Stimulated activated CD8-positive, alpha-beta memory T cell treated with anti-CD3 and anti-CD28 coated beads, Interleukin-15, amount 100 ng/mL, for 4 hours (primary cell): ENCODE measurements at regions not wholly inside any gene's neighbourhood (a gene's known extent, or its start where the extent isn't known, plus 50 kb on each side); places are given as distances from the start of the nearest gene placed in this dataset.

Experiments used
- DNase-seq, 2 donors: peaks; one replicate each; pipeline ENCODE4 v3.0.0-alpha.2; 2020; ENCODE audit warnings: low read depth in 2 of 2

GRCh38 chr15:46411900-46412299 lies 777.1 kb downstream of the SQOR start:
- DNase-seq = no peak

- DNase-seq = no peak
Observed at GRCh38 chr15:46413799-46414198, 779.0 kb downstream of the SQOR start.

GRCh38 chr15:46416544-46416943 lies 781.7 kb downstream of the SQOR start:
- DNase-seq = no peak

- no peak for DNase-seq
Observed at GRCh38 chr15:46420990-46421389, 786.2 kb downstream of the SQOR start.

- no peak for DNase-seq
Observed at GRCh38 chr15:46441294-46442062, 806.6 kb downstream of the SQOR start.

- DNase-seq = no peak
Observed at GRCh38 chr15:46442184-46442583, 807.4 kb downstream of the SQOR start.

- no peak for DNase-seq
Observed at GRCh38 chr15:46442901-46443590, 808.2 kb downstream of the SQOR start.

- no peak for DNase-seq
Observed at GRCh38 chr15:46450112-46450809, 815.4 kb downstream of the SQOR start.

GRCh38 chr15:46450810-46451182 lies 816.0 kb downstream of the SQOR start:
- DNase-seq = no peak

- no peak for DNase-seq
Observed at GRCh38 chr15:46452297-46452820, 817.5 kb downstream of the SQOR start.

- no peak for DNase-seq
Observed at GRCh38 chr15:46456456-46456855, 821.6 kb downstream of the SQOR start.

GRCh38 chr15:46460431-46461094 lies 825.7 kb downstream of the SQOR start:
- no peak for DNase-seq

GRCh38 chr15:46461416-46461815 lies 826.6 kb downstream of the SQOR start:
- no peak for DNase-seq

GRCh38 chr15:46467041-46467440 lies 832.2 kb downstream of the SQOR start:
- DNase-seq = no peak

GRCh38 chr15:46471096-46471495 lies 836.3 kb downstream of the SQOR start:
- no peak for DNase-seq

GRCh38 chr15:46489276-46489675 lies 854.4 kb downstream of the SQOR start:
- DNase-seq = no peak

- no peak for DNase-seq
Observed at GRCh38 chr15:46496491-46497115, 861.8 kb downstream of the SQOR start.

- DNase-seq = no peak
Observed at GRCh38 chr15:46502667-46503066, 867.8 kb downstream of the SQOR start.

- DNase-seq = no peak
Observed at GRCh38 chr15:46518381-46518780, 883.6 kb downstream of the SQOR start.

- DNase-seq = no peak
Observed at GRCh38 chr15:46523701-46524100, 888.9 kb downstream of the SQOR start.

GRCh38 chr15:46525984-46526725 lies 891.3 kb downstream of the SQOR start:
- no peak for DNase-seq
